Mesenchymal stem cell (in vitro differentiated cells and primary cell): ENCODE measurements at regions not wholly inside any gene's neighbourhood (a gene's known extent, or its start where the extent isn't known, plus 50 kb on each side); places are given as distances from the start of the nearest gene placed in this dataset.

Experiments used
- DNase-seq: peaks from one replicate; pipeline ENCODE4 v3.0.0-alpha.2; 2013
- H2AFZ ChIP-seq: one replicate; pipeline ENCODE4 v1.6.1; 2013; ENCODE audit warnings: low read depth, mild to moderate bottlenecking, control low read depth, inconsistent platforms, low read length, moderate library complexity
- H2AK5ac ChIP-seq: 2 replicates; pipeline ENCODE4 v1.6.1; 2013; ENCODE audit warnings: low read length, moderate library complexity, mild to moderate bottlenecking, inconsistent platforms; ENCODE audit not compliant: severe bottlenecking
- H2BK120ac ChIP-seq: one replicate; pipeline ENCODE4 v1.6.1; 2013; ENCODE audit warnings: low read depth, mild to moderate bottlenecking, inconsistent platforms, low read length, moderate library complexity
- H2BK12ac ChIP-seq, 2 experiments: one replicate each; pipeline ENCODE4 v1.6.1; 2013; ENCODE audit warnings: inconsistent platforms in 2 of 2, low read length in 2 of 2, mild to moderate bottlenecking in 2 of 2, moderate library complexity in 2 of 2, control low read depth in 1 of 2
- H2BK15ac ChIP-seq: one replicate; pipeline ENCODE4 v1.6.1; 2013; ENCODE audit warnings: mild to moderate bottlenecking, low read depth, inconsistent platforms; ENCODE audit not compliant: poor library complexity, severe bottlenecking
- H2BK5ac ChIP-seq: 2 replicates; pipeline ENCODE4 v1.6.1; 2013; ENCODE audit warnings: low read depth, mild to moderate bottlenecking, low read length, control low read depth, inconsistent platforms; ENCODE audit not compliant: poor library complexity, severe bottlenecking
- H3K14ac ChIP-seq, 2 experiments: one replicate each; pipeline ENCODE4 v1.6.1; 2013; ENCODE audit warnings: inconsistent platforms in 2 of 2, low read length in 2 of 2, control low read depth in 1 of 2, mild to moderate bottlenecking in 1 of 2, moderate library complexity in 1 of 2
- H3K18ac ChIP-seq, 2 experiments: one replicate each; pipeline ENCODE4 v1.6.1; 2013; ENCODE audit warnings: inconsistent platforms in 2 of 2, low read length in 2 of 2, control low read depth in 1 of 2, low read depth in 1 of 2, mild to moderate bottlenecking in 1 of 2
- H3K23ac ChIP-seq, 2 experiments: one replicate each; pipeline ENCODE4 v1.6.1; 2013; ENCODE audit warnings: inconsistent platforms in 2 of 2, low read length in 2 of 2, mild to moderate bottlenecking in 2 of 2, moderate library complexity in 2 of 2, control low read depth in 1 of 2
- H3K27ac ChIP-seq: 2 replicates; pipeline ENCODE4 v1.5.1; 2013; ENCODE audit warnings: mild to moderate bottlenecking, moderate library complexity, low read length, control low read depth, inconsistent platforms; ENCODE audit not compliant: poor library complexity, severe bottlenecking
- H3K27me3 ChIP-seq, 2 experiments: 2 replicates each; pipeline versions ENCODE4 v1.6.1 to v1.7.0; 2013; ENCODE audit warnings: low read length in 2 of 2, mild to moderate bottlenecking in 2 of 2, moderate library complexity in 2 of 2, control low read depth in 1 of 2, inconsistent platforms in 1 of 2; ENCODE audit not compliant: control insufficient read depth in 1 of 2, insufficient read depth in 1 of 2
- H3K36me3 ChIP-seq, 2 experiments: 2 replicates each; pipeline versions ENCODE4 v1.6.1 to v1.7.0; 2013; ENCODE audit warnings: low read length in 2 of 2, control low read depth in 1 of 2, inconsistent platforms in 1 of 2, low read depth in 1 of 2, mild to moderate bottlenecking in 1 of 2; ENCODE audit not compliant: insufficient read depth in 2 of 2, control insufficient read depth in 1 of 2
- H3K4ac ChIP-seq, 2 experiments: one replicate each; pipeline ENCODE4 v1.6.1; 2013; ENCODE audit warnings: inconsistent platforms in 2 of 2, low read length in 2 of 2, mild to moderate bottlenecking in 2 of 2, moderate library complexity in 2 of 2, control low read depth in 1 of 2, low read depth in 1 of 2
- H3K4me1 ChIP-seq: 2 replicates; pipeline ENCODE4 v1.6.1; 2013; ENCODE audit warnings: low read depth, low read length, control low read depth; ENCODE audit not compliant: control insufficient read depth, insufficient read depth
- H3K4me2 ChIP-seq: 2 replicates; pipeline ENCODE4 v1.6.1; 2013; ENCODE audit warnings: low read length, mild to moderate bottlenecking, inconsistent platforms; ENCODE audit not compliant: poor library complexity, severe bottlenecking
- H3K4me3 ChIP-seq, 2 experiments: 2 replicates each; pipeline versions ENCODE4 v1.5.1 to v1.7.0; 2013; ENCODE audit warnings: low read length in 2 of 2, mild to moderate bottlenecking in 2 of 2, control low read depth in 1 of 2, low read depth in 1 of 2; ENCODE audit not compliant: insufficient read depth in 1 of 2
- H3K79me1 ChIP-seq: replicated peaks from 2 replicates; pipeline ENCODE4 v1.6.1; 2013; ENCODE audit warnings: mild to moderate bottlenecking, control low read depth, low read length, inconsistent platforms; ENCODE audit not compliant: poor library complexity, severe bottlenecking
- H3K9ac ChIP-seq: 2 replicates; pipeline ENCODE4 v1.7.0; 2013; ENCODE audit warnings: mild to moderate bottlenecking, low read length, moderate library complexity
- H3K9me3 ChIP-seq: 2 replicates; pipeline ENCODE4 v1.7.0; 2013; ENCODE audit warnings: mild to moderate bottlenecking, low read length; ENCODE audit not compliant: control insufficient read depth
- H4K8ac ChIP-seq: one replicate; pipeline ENCODE4 v1.6.1; 2013; ENCODE audit warnings: inconsistent platforms, mild to moderate bottlenecking, low read length, moderate library complexity
- H4K91ac ChIP-seq: one replicate; pipeline ENCODE4 v1.6.1; 2013; ENCODE audit warnings: mild to moderate bottlenecking, low read length, inconsistent platforms
- WGBS: methylation state at CpG from one replicate; pipeline ENCODE4 v1.1.7; 2013; ENCODE audit warnings: mixed read lengths; 5-methylcytosine and 5-hydroxymethylcytosine counted together

DNA sequence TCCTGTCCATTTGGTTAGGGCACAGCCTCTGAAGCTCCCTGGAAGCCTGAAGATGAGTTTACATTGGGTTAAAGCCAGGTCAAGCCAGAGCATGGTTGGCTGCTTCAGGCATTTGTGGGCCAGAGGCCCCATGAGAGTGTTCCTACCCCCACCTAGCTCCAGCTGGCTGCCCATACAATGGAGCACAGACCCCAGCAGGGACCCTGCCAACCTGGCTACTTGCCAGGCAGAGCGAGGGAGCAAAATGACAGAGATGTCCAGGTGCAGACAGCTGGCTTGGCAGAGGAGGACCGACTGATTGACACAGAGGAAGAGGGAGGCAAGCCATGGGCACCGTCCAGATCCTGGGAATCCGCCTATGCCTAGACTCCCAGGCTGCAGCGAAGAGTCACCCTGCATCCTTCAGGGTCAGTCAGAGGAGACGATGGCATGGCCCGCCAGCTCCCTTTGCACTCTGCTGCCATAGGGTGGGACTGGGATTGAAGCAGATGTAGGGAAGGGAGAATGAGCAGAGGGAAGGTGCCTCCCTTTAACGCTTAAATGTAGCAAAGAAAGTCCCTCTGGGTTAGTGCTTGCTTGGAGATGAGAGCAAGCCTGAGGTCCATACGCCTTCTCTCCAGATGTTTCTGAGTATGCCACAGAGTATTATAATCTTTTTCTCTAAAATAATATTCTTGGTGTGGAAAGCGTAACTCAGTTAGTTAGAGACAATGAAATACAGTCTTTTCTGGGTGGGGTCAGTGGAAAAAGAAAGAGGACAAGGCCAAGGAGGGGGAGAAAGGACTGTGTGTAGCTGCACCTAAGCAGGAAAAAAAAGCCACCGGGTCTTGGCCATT, 77.6 kb upstream of the FYN start:
- 94% methylated on average over 10 of the region's 11 CpGs for WGBS

DNA sequence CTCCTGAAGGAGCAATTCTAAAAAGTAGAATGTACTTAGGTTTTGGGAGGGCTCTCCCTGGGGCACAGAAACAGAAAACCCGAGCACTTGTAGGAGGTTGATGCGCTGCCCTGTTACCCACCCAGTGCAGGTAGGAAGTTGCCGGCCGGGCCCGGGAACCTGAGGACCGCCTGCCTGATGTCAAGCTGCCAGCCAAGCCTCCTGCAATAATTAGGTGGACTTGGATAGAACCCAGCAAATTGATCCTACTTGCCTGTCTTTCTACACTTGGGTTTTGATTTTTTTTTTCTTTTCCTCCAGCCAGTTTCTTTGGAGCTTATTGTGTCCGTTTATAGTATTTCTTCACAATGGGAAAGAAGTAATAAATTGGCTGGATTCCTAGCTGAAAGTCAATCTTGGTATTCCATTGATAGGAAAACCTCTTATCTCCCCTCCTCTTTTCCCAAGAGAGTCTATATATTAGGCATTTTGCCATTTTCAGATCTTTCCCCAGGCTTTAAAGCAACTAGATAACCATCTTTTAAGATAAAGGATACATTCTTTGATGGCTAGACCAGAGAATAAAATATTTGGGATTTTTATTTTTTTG, 78.3 kb upstream of the FYN start:
- Histone ChIP-seq H3K4me3 (no peak overlapping the region), H3K36me3 (no peaks in the 10 kb centered on the region), H3K18ac (no peak overlapping the region), H3K79me1 (no peaks in the 10 kb centered on the region), H2AK5ac (no peak overlapping the region), H3K9ac (no peak overlapping the region), H3K27ac (no peak overlapping the region), H2BK12ac (no peak overlapping the region), H4K91ac (no peak overlapping the region), H2BK120ac (no peak overlapping the region), H2AFZ (no peak overlapping the region), H3K14ac (no peak overlapping the region), H3K27me3 (peaks cover 0 to 24% of the 10 kb centered on the region in 2 experiments), H3K23ac (no peak overlapping the region), H3K4me1 (peaks cover 17% of the 10 kb centered on the region), H2BK5ac (no peak overlapping the region), H2BK15ac (no peak overlapping the region), H4K8ac (no peak overlapping the region), H3K4me2 (no peak overlapping the region), H3K9me3 (no peaks in the 10 kb centered on the region), H3K4ac (no peak overlapping the region)
- no peak for DNase-seq
- WGBS = 92% methylated on average over 6 of the region's 7 CpGs

More for the DNA sequence above, 77.6 kb upstream of the FYN start:
- H4K8ac ChIP-seq = no peak overlapping the region
- peak overlapping the region; percentile 8 for H3K27ac ChIP-seq
- no peak overlapping the region for H3K9ac ChIP-seq
- H3K4ac ChIP-seq = no peak overlapping the region
- H3K23ac ChIP-seq = no peak overlapping the region
- H2BK15ac ChIP-seq = no peak overlapping the region
- no peak overlapping the region for H2AFZ ChIP-seq
- no peak overlapping the region for H3K4me3 ChIP-seq
- H4K91ac ChIP-seq = no peak overlapping the region
- H3K27me3 ChIP-seq = peaks cover 0 to 22% of the 10 kb centered on the region in 2 experiments
- peak overlapping the region; percentile 70 for H2AK5ac ChIP-seq
- H3K9me3 ChIP-seq = no peaks in the 10 kb centered on the region
- H3K4me2 ChIP-seq = peak overlapping the region; percentile 2
- no peak overlapping the region for H2BK12ac ChIP-seq
- no peak overlapping the region for H2BK5ac ChIP-seq
- no peaks in the 10 kb centered on the region for H3K36me3 ChIP-seq
- no peak overlapping the region for H2BK120ac ChIP-seq
- H3K4me1 ChIP-seq = peaks cover 17% of the 10 kb centered on the region
- peak overlapping the region in 1 of 2 experiments; percentile 13 for H3K14ac ChIP-seq
- H3K18ac ChIP-seq = no peak overlapping the region
- no peak for DNase-seq
- H3K79me1 ChIP-seq = no peaks in the 10 kb centered on the region

DNA sequence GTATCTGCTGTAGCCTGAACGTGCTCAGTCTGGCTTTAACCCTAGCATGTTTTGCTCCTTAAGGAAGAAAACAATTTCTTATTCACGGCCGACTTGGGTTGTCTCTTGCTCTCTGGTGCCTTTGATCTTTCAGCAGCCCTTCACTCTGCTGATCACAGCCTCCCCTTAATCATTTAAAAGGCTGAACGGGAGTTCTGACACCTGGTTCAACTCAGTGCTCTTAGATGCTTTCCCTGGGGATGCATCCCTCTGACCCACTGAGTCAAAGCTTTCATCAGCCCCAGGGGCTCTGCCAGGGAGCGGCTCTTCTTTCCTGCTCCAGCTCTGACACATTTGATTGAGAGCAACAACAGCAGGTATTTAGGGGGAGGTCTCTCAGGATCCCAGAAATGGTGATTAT, 79.0 kb upstream of the FYN start:
- no peak overlapping the region for H4K8ac ChIP-seq
- 34% methylated on average over 5 of the region's 5 CpGs for WGBS
- no peak overlapping the region for H3K27ac ChIP-seq
- no peak overlapping the region for H2AK5ac ChIP-seq
- H3K4me1 ChIP-seq = peaks cover 17% of the 10 kb centered on the region
- no peak overlapping the region for H2AFZ ChIP-seq
- H2BK15ac ChIP-seq = no peak overlapping the region
- peaks cover 0 to 30% of the 10 kb centered on the region in 2 experiments for H3K27me3 ChIP-seq
- H3K23ac ChIP-seq = no peak overlapping the region
- H3K9me3 ChIP-seq = no peaks in the 10 kb centered on the region
- H3K4me3 ChIP-seq = peak overlapping the region in 1 of 2 experiments; percentile 28
- no peak overlapping the region for H3K4ac ChIP-seq
- no peaks in the 10 kb centered on the region for H3K36me3 ChIP-seq
- H3K4me2 ChIP-seq = no peak overlapping the region
- no peak overlapping the region for H4K91ac ChIP-seq
- peak overlapping the region; percentile 25 for H3K9ac ChIP-seq
- no peaks in the 10 kb centered on the region for H3K79me1 ChIP-seq
- no peak overlapping the region for H2BK120ac ChIP-seq
- no peak for DNase-seq
- H2BK5ac ChIP-seq = no peak overlapping the region
- no peak overlapping the region for H2BK12ac ChIP-seq
- no peak overlapping the region for H3K14ac ChIP-seq
- no peak overlapping the region for H3K18ac ChIP-seq

DNA sequence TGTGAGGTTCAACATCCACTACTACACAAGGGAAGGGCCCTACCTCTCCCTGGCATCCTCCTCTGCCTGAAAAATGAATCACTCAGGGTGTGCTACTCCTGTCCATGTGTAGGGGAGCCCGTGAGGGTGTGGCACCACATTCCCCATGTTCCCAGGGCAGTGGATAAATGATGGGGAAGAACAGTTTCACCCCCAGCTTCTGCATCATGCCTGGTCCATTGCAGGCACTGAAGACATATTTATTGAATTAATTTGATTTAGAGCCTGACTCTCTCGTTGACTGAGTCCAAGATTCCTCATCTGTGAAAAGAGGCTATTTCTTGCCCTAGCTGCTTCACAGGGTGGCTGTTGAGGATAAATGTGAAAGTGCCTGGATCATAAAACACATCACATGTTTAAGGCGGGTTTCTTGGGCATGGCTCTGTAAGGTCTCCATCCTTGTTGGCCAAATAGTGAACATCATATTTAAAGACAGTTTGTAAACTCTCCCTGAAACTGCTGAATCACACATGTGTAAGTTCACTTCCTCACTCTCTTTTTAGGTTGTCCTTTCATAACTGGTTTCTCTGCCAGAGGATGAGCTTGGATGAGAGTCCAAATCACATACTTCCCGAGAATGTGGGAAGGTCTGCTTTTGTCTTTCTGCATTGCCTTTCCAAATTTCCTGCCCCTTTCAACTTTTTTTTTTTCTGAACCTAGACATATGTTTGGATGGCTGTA, 79.7 kb upstream of the FYN start:
- H3K9me3 ChIP-seq = no peaks in the 10 kb centered on the region
- H3K27ac ChIP-seq = no peak overlapping the region
- no peak overlapping the region for H2BK5ac ChIP-seq
- H4K91ac ChIP-seq = no peak overlapping the region
- no peak overlapping the region for H2BK15ac ChIP-seq
- H3K9ac ChIP-seq = peak overlapping the region; percentile 37
- no peaks in the 10 kb centered on the region for H3K36me3 ChIP-seq
- no peak for DNase-seq
- H4K8ac ChIP-seq = no peak overlapping the region
- H2AFZ ChIP-seq = no peak overlapping the region
- 93% methylated on average over 4 of the region's 4 CpGs for WGBS
- H3K4ac ChIP-seq = no peak overlapping the region
- no peak overlapping the region for H3K14ac ChIP-seq
- peak overlapping the region in 1 of 2 experiments; percentile 28 for H3K4me3 ChIP-seq
- H3K4me2 ChIP-seq = no peak overlapping the region
- H3K18ac ChIP-seq = no peak overlapping the region
- no peak overlapping the region for H2AK5ac ChIP-seq
- no peaks in the 10 kb centered on the region for H3K79me1 ChIP-seq
- peaks cover 0 to 30% of the 10 kb centered on the region in 2 experiments for H3K27me3 ChIP-seq
- H3K4me1 ChIP-seq = peaks cover 22% of the 10 kb centered on the region
- no peak overlapping the region for H3K23ac ChIP-seq
- H2BK12ac ChIP-seq = no peak overlapping the region
- H2BK120ac ChIP-seq = no peak overlapping the region
